Retina (tissue), 1 donor: ENCODE measurements at regions not wholly inside any gene's neighbourhood (a gene's known extent, or its start where the extent isn't known, plus 50 kb on each side); places are given as distances from the start of the nearest gene placed in this dataset.
A peak's percentile ranks its signal among the peaks of the same experiment; 100 is the strongest.

Experiments used
- DNase-seq: peaks from one replicate; pipeline ENCODE4 v3.0.0-alpha.2; 2016

DNA sequence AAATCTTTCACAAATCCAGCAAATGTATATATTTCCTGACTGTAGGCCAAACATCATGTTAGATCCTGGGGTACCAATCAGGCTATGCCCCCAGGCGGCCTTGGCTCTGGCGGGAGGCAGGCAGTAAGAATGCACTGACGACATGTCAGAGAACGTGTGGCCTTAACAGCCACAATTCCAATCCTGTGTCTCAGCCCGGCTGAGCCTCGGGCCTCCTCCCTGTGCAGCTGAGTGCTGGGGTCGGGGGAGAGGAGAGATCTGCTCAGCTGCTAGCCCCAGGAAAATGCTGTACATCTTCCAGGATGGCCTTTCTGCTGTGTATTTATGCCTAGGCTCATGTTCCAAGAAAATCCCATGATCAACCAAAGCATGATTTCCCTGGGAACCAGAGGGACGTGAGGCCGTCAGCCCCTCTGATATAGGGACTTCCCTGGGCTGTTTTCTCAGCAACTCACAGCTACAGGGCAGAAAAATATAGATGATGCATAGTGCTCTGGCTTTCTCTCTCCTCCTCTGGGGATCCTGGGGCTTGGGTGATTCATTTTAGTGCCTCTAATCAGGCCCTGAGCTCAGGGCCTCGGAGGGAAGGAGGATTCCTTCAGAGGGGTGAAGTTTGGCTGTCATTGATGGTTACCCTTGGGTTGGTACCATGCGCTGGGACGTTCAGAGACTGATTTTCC, 604.0 kb downstream of the HS3ST4 start:
- peak; percentile 40 for DNase-seq

DNA sequence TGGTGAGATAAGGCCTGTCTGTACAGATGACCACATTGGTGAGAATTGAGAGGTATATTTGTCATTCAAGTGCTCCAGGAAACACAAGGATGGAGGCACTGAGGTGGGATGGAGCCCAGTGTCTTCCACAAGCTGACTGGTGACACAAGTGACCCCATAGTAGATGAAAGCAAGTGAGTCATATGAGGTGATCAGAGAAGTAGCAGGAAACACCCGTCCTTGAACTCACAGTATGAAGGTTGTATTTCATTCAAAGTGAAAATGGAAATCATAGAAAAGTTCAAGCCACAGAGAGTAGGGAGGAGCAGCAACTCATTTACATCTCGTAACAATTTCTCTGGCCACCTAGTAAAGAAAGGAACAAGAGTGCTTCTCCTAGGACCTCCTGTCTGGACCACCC, 609.8 kb downstream of the HS3ST4 start:
- DNase-seq, result no peak

DNA sequence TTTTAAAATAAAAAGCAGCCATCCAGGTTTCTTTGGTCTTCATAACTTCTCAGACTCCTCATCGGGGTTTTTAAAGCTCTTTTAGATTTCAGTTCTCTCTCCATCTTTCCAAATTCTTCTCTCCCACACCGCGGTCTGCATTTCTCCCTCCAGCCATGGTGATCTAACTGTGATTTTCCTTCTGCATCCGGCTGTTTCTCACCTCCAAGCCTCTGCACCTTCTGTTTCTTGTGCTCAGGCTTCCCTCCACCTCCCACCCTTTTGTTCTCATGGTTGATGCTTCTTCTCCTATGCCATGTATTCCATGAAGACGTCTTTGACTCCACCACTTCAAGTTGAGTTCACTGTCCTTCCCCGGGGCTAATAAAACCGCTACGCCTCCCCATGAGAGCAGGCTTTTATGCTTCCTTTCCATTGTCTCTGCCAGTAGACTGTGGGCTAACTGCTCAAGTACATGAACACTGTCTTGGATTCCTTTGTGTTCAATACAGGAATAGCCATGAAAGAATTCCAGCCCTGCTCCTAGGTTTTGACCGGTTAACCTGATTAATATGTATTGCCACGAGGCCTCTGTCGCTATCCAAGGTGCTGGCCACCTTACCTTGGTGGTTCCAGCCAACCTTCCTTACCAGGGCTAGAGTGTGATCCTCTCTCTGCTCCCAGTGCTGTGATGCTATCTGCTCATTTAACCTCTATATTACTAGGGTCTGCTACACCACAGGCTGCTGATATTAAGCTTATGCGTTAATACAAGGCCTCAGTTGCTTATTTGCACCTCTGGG, 625.1 kb downstream of the HS3ST4 start:
- no peak for DNase-seq

DNA sequence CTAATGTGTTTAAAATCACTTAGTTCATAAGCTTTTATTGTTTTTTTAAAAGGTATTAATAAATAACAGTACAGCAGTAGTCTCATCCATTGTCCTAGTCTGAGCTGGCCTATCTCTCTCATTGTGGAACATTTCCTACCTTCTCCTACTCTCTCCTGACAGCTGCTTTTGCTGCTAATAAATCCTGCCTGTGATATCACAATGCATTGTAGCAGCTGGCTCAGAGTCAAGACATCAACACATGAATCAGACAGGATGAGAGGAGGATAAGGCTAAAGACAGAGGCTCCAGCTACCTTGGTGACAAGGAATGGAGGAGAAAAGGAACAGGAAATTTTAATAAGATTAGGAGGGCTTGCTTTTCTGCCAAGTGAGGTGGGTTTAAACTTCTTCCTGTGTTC, 626.1 kb downstream of the HS3ST4 start:
- DNase-seq, result no peak

DNA sequence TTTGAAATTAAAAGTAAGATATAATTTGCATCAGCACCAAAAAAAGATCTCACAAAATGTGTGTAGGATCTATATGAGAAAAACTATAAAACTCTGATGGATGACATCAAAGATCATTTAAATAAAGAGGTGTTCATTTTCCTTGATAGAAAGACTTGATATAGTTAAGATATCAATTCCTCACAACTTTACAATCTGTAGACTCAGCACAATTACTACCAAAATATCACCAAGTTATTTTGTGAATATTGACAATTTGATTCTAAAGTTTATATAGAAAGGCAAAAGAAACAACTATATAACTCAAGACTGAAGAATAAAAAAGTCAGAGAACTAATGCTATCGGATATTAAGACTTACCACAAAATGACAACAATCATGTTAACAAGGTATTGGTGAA, 638.9 kb downstream of the HS3ST4 start:
- DNase-seq, result no peak

DNA sequence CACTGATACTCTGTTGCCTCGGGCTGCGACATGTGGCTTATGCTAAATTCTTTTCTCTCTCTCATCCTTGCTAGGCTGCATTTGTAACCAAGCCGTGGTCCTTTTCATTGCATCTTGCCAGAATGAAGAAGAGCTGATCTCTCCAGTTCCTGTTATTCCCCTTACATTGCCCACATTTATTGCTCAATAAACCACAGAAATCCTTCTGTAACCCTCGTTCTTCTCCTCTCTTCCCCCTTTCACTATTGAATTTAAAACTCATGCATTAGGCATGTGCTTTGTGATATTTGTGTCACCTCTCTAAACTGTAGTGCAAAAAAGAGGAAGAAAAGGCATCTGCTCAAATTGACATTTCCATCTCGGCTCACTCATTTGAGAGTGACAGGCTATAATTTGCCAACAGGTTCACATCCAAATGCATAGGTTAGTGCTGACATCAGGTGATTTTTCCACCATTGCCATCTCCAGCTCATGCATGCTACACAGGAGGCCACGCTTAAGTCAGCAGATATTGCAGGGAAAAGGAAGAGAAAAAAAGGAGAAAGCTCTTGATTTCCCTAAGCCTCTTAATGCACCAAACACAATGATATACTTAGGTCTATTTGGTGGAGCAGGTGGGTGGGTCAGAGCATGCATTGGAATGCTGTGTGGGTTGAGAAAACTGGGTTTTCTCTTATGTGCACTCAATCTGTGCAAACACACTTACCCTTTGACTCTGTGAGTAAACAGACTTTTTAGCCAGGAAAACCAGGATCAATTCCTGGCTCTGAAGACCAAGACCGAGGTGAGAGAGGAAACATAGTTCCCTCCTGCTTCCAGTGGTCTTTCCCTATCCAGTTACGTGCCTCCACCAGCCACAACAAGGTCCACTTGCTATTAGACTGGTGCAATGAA, 642.7 kb downstream of the HS3ST4 start:
- no peak for DNase-seq

DNA sequence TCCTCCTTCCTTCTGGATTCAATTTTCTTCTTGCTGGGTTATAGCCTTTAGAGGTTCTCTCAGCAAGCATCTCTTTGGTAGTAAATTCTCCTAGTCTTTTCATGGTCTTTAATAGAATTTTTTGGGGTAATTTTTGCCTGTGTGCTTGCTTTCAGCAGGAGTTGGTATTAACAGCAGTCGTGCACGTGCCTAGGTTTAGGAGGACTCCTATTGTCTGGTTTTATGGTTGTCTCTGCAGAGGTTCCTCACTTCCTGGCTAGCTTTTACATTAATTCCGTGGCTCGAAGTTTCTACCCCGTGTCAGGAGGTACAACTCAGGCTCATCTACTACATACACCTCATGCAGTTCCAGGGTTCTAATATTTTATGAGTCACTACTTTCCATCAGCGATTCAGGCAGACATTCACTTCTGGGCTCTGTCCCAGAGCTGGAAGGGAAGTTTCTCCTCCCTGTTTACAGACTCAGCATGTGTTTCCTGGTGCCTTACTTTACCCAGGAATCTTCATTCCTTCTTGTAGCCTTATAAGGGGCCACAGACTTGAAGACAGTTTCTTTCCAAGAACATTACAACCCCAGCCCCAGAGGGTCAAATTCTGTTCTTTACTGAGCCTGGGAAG, 643.6 kb downstream of the HS3ST4 start:
- DNase-seq, result no peak

DNA sequence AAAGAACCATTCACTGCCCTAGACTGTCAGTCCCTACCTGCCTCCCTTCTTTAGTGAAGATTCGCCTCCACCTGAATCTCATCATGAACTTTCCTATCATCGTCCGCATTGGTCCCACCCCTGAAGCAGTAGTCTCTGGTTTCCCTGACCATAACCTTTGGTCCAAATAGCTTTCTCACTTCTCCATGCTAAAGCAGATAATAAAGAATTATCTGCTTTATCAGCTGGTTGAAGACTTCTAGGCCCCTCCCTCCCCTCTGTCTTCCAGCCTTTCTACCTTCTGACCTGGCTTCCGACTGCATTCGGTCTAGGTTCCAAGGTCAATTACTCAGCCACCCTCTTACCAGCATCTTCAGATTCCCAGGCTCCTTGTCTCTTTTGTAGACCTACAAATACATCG, 650.9 kb downstream of the HS3ST4 start:
- no peak for DNase-seq

DNA sequence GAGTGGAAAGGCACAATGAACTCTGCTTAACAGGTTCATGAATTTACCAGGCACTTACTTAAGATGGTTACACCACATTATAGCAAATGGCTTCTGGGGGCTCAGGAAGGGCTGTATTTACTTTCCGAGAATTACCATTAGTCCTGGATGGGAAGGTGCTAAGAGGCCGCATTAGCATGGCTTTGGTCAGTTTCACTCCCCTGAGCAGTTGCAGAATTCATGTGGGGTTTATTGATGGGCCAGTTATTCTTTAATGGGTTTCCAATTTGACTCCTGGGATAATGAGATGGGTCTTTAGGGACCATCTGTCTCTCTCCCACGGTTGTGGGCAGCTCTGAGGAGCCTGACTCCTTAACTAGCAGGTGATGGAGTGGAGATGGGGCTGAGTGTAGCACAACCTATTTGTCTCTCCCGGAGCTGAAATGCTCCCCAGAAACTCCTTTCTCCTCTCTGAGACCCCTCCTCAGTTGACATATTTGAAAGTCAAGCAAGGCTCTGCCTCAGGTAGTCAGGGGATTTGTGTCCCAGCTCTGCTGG, 652.5 kb downstream of the HS3ST4 start:
- peak; percentile 9 for DNase-seq

DNA sequence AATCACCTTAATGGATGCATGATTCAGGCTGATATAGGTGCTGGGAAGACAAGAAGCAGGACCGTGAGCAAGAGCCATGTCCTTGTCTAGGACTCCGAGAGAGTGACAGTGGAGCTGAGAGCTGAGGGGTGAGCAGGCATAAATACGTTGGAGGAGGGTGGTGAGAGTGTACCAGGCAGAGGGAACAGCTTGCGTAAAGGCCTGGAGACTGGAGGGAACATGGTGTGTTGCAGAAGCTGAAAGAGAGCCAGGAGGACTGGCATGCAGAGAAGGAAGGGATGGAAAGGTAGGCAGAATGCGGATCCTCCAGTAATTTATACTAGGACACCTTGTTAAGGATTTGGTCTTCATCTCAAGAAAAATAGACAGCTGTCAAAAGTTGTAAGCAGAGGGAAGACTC, 653.2 kb downstream of the HS3ST4 start:
- no peak for DNase-seq

DNA sequence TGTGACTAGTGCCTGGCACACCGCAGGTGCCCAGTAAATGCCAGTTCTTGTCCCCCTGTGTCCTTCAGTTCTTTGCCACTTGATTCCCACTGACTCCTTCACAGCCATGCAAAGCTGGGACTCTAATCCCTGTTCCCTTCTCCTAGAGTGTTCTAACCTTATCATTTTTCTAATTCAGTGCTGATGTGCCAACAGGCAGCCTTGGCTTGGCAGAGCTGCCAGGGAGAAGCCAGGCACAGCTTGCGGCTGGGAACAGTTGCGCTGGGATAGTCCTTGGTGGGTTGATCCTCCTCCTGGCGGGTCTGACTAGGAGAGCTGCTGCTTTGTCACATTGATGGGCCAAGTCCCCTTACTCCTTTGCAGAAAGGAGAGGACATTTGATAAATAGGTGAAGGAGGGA, 654.2 kb downstream of the HS3ST4 start:
- no peak for DNase-seq

DNA sequence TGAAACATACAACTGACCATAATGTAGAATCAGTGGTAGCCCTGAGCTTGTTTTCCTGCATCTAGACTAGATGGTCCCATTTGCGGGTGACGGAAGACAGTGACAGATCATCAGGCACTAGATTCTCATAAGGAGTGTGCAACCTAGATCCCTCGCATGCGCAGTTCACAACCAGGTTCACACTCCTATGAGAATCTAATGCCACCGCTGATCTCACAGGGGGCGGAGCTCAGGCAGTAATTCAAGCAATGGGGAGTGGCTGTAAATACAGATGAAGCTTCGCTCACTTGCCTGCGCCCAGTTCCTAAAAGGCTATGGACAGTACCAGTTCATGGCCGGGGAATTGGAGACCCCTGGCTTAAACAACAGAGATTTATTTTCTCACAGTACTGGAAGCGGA, 656.3 kb downstream of the HS3ST4 start:
- no peak for DNase-seq

DNA sequence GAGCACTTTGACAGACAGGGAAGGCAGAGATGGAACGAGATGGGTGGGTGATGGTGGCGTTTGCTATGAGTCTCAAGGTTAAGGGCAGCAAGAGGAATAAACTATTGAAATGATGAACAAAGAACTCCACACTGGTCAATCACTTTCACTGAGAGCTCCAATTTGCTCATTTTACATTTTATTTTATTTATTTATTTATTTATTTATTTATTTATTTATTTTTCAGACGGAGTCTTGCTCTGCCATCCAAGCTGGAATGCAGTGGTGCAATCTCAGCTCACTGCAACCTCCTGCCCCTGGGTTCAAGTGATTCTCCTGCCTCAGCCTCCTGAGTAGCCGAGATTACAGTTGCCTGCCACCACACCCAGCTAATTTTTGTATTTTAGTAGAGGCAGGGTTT, 669.1 kb downstream of the HS3ST4 start:
- DNase-seq, result no peak

DNA sequence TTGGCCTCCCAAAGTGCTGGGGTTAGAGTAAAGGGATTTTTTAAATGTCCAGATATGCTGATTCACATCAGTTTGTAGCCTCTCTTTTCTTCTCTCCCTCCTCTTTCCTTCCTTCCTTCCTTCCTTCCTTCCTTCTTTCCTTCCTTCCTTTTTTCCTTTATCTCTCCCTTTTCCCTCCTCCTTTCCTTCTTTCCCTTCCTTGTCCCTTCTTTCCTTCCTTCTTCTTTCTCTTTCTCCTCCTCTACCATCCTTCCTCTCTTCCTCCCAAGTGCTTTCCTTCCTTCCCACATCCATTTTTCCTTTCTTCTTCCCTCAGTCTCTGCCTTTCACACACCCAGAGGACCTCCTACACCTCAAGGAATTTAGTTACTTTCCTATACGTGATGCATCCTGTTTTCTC, 671.8 kb downstream of the HS3ST4 start:
- DNase-seq, result no peak

DNA sequence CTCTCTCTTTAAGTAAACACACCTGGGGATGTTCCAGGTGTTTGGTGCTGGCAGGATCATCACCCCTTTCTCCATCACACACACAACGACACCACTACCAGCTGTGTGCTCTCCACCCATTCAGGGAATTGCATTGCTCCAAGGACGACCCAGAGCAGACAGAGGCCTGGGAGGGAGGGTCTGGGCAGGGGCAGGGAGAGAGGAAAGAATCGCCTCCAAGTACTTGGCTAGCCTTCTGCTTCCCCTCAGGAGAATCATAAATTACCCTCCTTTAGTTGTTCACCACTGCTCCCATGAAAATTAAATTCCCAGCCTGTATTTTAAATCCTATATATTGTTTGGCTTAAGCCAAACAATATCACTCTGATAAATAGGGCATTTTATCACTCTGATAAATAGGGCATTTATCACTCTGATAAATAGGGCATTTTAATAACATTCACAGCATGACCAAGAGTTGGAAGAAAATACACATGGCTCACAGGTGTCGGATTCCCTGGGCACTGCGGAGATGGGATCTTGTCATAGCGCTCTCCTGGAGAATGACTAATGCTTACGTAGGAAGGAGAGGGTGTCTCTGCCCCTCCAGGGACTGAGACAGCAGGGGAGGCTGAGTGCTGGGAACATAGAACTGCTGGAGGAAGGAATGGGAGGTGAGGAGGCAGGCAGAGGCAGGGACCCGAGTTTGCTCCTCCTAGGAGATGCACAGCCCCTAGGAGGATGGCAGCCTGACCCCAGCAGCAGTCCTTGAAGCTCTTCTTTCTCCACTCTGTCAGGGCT, 673.6 kb downstream of the HS3ST4 start:
- DNase-seq, result no peak

DNA sequence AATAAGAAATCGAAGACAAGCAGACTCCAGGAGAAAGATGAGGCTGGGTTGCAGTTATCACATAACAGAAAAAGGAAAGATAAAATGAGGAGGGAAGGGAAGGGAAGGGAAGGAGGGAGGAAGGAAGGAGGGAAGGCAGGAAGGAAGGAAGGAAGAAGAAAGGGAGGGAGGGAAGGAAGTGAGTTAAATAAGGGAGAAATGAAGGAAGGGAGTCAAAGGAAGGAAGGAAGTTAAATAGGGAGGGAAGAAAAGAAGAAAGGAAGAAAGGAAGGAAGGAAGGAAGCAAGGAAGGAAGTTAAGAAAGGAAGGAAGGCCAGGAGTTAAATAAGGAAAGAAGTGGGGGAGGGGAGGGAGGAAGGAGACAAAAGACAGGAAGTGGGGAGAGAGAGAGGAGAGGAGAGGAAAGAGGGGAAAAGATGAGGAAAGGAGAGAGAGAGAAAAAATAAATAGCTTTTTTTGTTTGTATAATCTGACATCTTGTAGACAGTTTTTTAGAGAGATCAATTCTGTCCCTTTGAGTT, 679.6 kb downstream of the HS3ST4 start:
- DNase-seq, result no peak

DNA sequence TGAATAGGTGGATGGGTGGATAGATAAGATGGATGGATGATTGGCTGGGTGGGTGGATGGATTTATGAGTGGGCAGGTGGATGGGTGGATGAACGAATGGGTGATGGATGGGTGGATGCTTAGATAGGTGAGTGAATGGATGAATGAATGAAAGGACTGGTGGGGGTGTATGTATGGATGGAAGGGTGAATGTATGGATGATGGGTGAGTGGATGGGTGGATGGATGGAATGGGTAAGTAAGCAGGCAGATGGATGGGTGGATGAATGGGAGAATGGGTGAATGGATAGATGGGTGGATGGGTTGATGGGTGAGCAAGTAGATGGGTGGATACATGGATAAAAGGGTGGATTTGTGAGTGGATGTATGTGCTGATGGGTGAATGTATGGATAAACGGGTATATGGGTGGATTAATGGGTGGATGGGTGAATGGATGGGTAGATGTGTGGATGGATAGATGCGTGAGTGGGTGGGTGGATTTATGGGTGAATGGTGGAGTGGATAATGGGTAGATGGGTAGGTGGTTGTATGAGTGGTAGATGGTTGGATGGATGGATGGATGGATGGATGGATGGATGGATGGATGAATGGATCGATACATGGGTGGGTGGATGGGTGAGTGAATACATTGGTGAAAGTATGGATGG, 682.6 kb downstream of the HS3ST4 start:
- DNase-seq, result no peak

DNA sequence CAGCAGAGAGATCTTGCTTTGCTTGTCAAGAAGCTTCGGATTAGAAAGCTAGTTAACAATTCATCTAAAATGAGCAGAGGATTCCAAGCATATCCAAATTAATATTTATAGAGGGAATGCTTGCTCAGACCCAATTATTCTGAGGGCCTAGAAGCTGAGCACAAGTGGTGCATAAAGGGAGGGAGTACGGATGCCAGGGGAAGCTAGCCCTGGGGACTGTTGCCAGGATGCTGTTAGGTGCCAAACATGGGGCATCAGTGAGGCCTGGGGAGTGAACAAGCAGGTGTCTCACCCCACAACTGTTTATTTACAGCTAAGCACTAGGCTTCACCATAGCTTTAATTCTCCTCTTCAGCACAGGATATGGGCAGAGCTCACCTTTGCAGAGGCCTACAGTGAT, 684.1 kb upstream of the C16orf82 start:
- no peak for DNase-seq

DNA sequence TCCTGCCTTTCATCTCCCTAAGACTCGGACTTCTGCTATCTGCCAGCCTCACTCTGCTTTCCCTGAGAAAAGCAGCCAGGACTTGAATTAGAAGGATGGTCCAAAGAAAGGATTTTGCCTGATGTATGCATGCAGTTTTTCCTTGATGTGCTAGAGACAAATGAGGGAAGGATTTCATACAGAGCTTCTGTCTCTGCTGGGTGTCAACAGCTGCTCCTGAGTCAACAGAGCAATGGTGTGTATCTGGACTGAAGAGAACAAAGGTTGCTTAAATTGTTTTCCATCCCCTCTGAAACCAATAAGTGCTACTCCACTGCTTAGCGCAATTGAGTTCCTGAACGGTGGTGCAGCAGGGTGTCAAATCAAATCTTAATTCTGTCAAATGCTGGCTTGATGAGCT, 680.6 kb upstream of the C16orf82 start:
- no peak for DNase-seq

DNA sequence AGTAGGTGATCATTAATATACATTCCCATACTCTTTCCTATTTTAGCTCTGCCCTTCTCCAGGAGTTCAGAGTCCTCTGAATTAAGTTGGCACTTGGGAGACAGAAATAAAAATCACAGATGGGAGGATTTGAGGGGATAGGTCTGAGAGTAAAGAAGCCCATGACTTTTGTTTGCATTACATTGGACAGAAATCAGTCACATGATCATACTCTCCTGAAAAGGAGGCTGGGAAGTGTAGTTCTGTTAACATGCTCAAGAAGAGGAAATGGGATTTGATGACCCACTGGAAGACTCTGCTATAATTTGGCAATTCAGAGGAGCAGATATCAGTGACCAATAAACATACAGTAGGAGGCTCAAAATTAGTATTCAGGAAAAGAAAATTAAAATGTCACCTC, 674.9 kb upstream of the C16orf82 start:
- no peak for DNase-seq

DNA sequence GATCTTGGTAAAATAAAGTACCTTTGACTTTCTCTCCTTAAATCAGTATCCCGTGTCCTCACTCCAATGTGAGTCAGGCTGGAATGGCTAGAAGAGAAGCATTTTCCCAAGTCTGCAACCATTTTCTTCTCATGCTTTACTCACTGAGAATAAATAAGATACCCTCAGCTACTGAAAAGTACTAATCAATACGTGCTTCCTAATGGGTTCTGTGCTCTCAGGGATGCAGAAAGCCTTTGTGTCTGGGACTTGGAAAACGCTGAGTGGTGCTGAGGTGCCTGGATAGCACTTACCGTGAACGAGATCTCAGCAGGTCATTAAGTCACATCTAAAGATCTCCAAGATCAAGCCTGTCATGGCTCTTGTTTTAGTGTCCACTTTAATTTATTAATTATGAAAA, 672.3 kb upstream of the C16orf82 start:
- peak; percentile 9 for DNase-seq
